ENCODE measurements at regions not wholly inside any gene's neighbourhood (a gene's known extent, or its start where the extent isn't known, plus 50 kb on each side); places are given as distances from the start of the nearest gene placed in this dataset.
"Not testable (repeated sequence)": the region's sequence is repeated elsewhere in the genome, so short reads cannot be mapped to it uniquely, and the experiment has no call there.

DNA sequence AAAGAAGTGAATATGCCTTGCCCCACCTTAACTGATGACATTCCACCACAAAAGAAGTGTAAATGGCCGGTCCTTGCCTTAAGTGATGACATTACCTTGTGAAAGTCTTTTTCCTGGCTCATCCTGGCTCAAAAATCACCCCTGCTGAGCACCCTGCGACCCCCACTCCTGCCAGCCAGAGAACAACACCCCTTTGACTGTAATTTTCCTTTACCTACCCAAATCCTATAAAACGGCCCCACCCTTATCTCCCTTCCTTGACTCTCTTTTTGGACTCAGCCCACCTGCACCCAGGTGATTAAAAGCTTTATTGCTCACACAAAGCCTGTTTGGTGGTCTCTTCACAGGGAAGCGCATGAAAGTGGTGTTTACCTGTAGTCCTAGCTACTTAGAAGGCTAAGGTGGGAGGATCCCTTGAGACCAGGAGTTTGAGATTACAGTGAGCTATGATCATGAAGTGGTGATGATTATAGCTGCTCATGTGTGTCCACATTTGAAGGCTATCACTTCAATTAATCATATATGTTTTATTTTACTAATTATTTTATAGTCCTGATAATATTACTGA is 985.8 kb upstream of the POT1 start:
- H3K4me3 ChIP-seq (ENCODE audit: control insufficient read depth in 1 of 7, extremely low read depth in 1 of 7, insufficient read depth in 4 of 7, low read depth in 2 of 7, low read length in 6 of 7); POLR2A ChIA-PET; H3K4me1 ChIP-seq (ENCODE audit: control extremely low read depth in 1 of 4, control insufficient read depth in 4 of 4, insufficient read depth in 4 of 4, low read length in 3 of 4); H3K27ac ChIP-seq (ENCODE audit: insufficient read depth in 1 of 2, low read depth in 1 of 2, low read length in 2 of 2, poor library complexity in 1 of 2, severe bottlenecking in 2 of 2); H3K9me3 ChIP-seq (ENCODE audit: control extremely low read depth in 1 of 5, control insufficient read depth in 4 of 5, insufficient read depth in 2 of 5, low read depth in 1 of 5, low read length in 4 of 5); H3K36me3 ChIP-seq (ENCODE audit: control insufficient read depth in 4 of 4, insufficient read depth in 4 of 4, low read length in 3 of 4); H3K27me3 ChIP-seq (replicated peaks in 2 of 5; ENCODE audit: control insufficient read depth in 4 of 5, insufficient read depth in 5 of 5, low read length in 4 of 5); CTCF ChIA-PET; DNase-seq: not testable (repeated sequence)
- 83% methylated on average over 4 of the region's 4 CpGs for WGBS (ENCODE audit: insufficient coverage)

DNA sequence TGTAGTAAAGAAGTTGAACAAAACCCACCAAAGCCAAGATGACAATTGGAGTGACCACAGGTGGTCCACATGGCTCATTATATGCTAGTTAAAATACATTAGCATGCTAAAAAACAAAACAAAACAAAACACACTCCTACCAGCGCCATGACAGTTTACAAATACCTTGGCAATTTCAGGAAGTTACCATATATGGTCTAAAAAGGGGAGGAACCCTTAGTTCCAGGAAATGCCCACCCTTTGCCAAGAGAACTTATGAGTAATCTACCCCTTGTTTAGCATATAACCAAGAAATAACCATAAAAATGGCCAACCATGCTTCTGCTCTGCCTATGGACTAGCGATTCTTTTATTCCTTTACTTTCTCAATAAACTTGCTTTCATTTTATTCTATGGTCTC is 979.1 kb upstream of the POT1 start:
- no peaks in the 10 kb centered on the region for H3K4me1 ChIP-seq (ENCODE audit: control extremely low read depth in 1 of 4, control insufficient read depth in 4 of 4, insufficient read depth in 4 of 4, low read length in 3 of 4)
- WGBS (ENCODE audit: insufficient coverage): 90% methylated on average over 2 of the region's 2 CpGs
- ChIA-PET CTCF (no interaction called here), POLR2A (no interaction called here)
- H3K27ac ChIP-seq (ENCODE audit: insufficient read depth in 1 of 2, low read depth in 1 of 2, low read length in 2 of 2, poor library complexity in 1 of 2, severe bottlenecking in 2 of 2): no peak overlapping the region
- H3K4me3 ChIP-seq (ENCODE audit: control insufficient read depth in 1 of 7, extremely low read depth in 1 of 7, insufficient read depth in 4 of 7, low read depth in 2 of 7, low read length in 6 of 7): no peak overlapping the region
- H3K27me3 ChIP-seq (replicated peaks in 2 of 5; ENCODE audit: control insufficient read depth in 4 of 5, insufficient read depth in 5 of 5, low read length in 4 of 5): no peaks in the 10 kb centered on the region
- no peaks in the 10 kb centered on the region for H3K36me3 ChIP-seq (ENCODE audit: control insufficient read depth in 4 of 4, insufficient read depth in 4 of 4, low read length in 3 of 4)
- peaks cover 0 to 3% (median 0%) of the 10 kb centered on the region in 5 experiments for H3K9me3 ChIP-seq (ENCODE audit: control extremely low read depth in 1 of 5, control insufficient read depth in 4 of 5, insufficient read depth in 2 of 5, low read depth in 1 of 5, low read length in 4 of 5)
- DNase-seq: no peak

DNA sequence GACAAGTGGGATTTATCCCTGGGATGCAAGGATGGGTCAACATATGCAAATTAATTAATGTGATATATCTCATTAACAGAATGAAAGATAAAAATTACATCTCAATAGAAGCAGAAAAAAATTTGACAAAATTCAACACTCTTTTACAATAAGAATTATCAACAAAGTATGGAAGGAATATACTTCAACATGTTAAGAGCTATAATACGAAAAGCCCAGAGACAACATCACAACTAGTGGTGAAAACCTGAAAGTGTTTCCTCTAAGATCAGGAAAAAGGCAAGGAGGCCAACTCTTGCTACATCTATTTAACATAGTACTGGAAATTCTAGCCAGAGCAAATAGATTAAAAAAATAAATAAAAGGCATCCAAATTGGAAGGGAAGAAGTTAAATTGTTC is 970.0 kb upstream of the POT1 start:
- ChIA-PET CTCF (no interaction called here), POLR2A (no interaction called here)
- H3K9me3 ChIP-seq (ENCODE audit: control extremely low read depth in 1 of 5, control insufficient read depth in 4 of 5, insufficient read depth in 2 of 5, low read depth in 1 of 5, low read length in 4 of 5): no peaks in the 10 kb centered on the region
- H3K36me3 ChIP-seq (ENCODE audit: control insufficient read depth in 4 of 4, insufficient read depth in 4 of 4, low read length in 3 of 4): no peaks in the 10 kb centered on the region
- no CpG with 5 or more reads among the region's 1 CpG for WGBS (ENCODE audit: insufficient coverage)
- H3K27me3 ChIP-seq (replicated peaks in 2 of 5; ENCODE audit: control insufficient read depth in 4 of 5, insufficient read depth in 5 of 5, low read length in 4 of 5): no peaks in the 10 kb centered on the region
- no peak for DNase-seq
- no peak overlapping the region for H3K4me3 ChIP-seq (ENCODE audit: control insufficient read depth in 1 of 7, extremely low read depth in 1 of 7, insufficient read depth in 4 of 7, low read depth in 2 of 7, low read length in 6 of 7)
- H3K4me1 ChIP-seq (ENCODE audit: control extremely low read depth in 1 of 4, control insufficient read depth in 4 of 4, insufficient read depth in 4 of 4, low read length in 3 of 4): no peaks in the 10 kb centered on the region
- H3K27ac ChIP-seq (ENCODE audit: insufficient read depth in 1 of 2, low read depth in 1 of 2, low read length in 2 of 2, poor library complexity in 1 of 2, severe bottlenecking in 2 of 2): no peak overlapping the region

DNA sequence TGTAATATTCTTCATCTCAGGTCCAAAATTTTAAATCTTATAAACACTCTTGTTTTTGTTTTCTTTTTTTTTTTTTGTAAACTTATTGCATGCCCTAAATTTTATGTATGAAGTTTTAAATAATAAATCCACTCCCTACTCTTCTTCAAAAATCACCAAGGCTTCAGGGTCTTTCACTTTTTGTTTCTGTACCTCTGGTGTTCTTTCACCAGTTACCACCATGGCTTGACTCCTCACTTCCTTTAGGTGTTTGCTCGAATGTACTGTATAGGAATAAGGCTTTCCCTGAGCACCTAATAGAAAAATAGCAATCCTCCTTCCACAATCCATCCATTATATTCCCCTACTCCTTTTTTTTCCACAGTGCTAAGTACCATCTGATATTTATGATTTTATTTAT is 962.8 kb upstream of the POT1 start:
- no peaks in the 10 kb centered on the region for H3K9me3 ChIP-seq (ENCODE audit: control extremely low read depth in 1 of 5, control insufficient read depth in 4 of 5, insufficient read depth in 2 of 5, low read depth in 1 of 5, low read length in 4 of 5)
- ChIA-PET POLR2A (no interaction called here), CTCF (no interaction called here)
- no peaks in the 10 kb centered on the region for H3K36me3 ChIP-seq (ENCODE audit: control insufficient read depth in 4 of 4, insufficient read depth in 4 of 4, low read length in 3 of 4)
- no peaks in the 10 kb centered on the region for H3K27me3 ChIP-seq (replicated peaks in 2 of 5; ENCODE audit: control insufficient read depth in 4 of 5, insufficient read depth in 5 of 5, low read length in 4 of 5)
- H3K27ac ChIP-seq (ENCODE audit: insufficient read depth in 1 of 2, low read depth in 1 of 2, low read length in 2 of 2, poor library complexity in 1 of 2, severe bottlenecking in 2 of 2): no peak overlapping the region
- H3K4me3 ChIP-seq (ENCODE audit: control insufficient read depth in 1 of 7, extremely low read depth in 1 of 7, insufficient read depth in 4 of 7, low read depth in 2 of 7, low read length in 6 of 7): no peak overlapping the region
- WGBS (ENCODE audit: insufficient coverage): no CpG with 5 or more reads among the region's 1 CpG
- DNase-seq: no peak
- peaks cover 0 to 2% (median 0%) of the 10 kb centered on the region in 4 experiments for H3K4me1 ChIP-seq (ENCODE audit: control extremely low read depth in 1 of 4, control insufficient read depth in 4 of 4, insufficient read depth in 4 of 4, low read length in 3 of 4)

DNA sequence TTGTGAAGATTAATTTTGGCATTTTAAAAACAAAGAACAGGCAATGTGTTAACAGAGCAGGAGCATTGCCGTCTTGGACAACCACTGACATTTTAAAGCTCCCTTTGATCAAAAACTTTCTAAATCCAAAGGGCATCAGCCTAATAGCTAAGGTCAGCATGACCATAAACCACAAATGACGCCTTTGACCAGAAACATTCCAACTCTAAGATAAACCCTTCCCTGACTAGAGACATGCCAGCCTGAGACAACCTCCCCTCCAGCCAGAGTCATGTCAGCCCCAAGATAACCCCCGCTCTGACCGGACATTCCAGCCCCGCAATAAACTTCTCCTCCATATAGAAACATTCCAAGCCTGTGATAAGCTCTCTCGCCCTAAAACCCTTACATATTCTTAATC is 949.4 kb upstream of the POT1 start:
- Histone ChIP-seq H3K27ac (ENCODE audit: insufficient read depth in 1 of 2, low read depth in 1 of 2, low read length in 2 of 2, poor library complexity in 1 of 2, severe bottlenecking in 2 of 2) (no peak overlapping the region), H3K27me3 (replicated peaks in 2 of 5; ENCODE audit: control insufficient read depth in 4 of 5, insufficient read depth in 5 of 5, low read length in 4 of 5) (no peaks in the 10 kb centered on the region), H3K36me3 (ENCODE audit: control insufficient read depth in 4 of 4, insufficient read depth in 4 of 4, low read length in 3 of 4) (no peaks in the 10 kb centered on the region), H3K4me3 (ENCODE audit: control insufficient read depth in 1 of 7, extremely low read depth in 1 of 7, insufficient read depth in 4 of 7, low read depth in 2 of 7, low read length in 6 of 7) (no peak overlapping the region), H3K4me1 (ENCODE audit: control extremely low read depth in 1 of 4, control insufficient read depth in 4 of 4, insufficient read depth in 4 of 4, low read length in 3 of 4) (no peaks in the 10 kb centered on the region), H3K9me3 (ENCODE audit: control extremely low read depth in 1 of 5, control insufficient read depth in 4 of 5, insufficient read depth in 2 of 5, low read depth in 1 of 5, low read length in 4 of 5) (peaks cover 0 to 2% (median 0%) of the 10 kb centered on the region in 5 experiments)
- WGBS (ENCODE audit: insufficient coverage): 94% methylated on average over 3 of the region's 6 CpGs
- CTCF ChIA-PET: no interaction called here
- POLR2A ChIA-PET: no interaction called here
- DNase-seq: no peak

DNA sequence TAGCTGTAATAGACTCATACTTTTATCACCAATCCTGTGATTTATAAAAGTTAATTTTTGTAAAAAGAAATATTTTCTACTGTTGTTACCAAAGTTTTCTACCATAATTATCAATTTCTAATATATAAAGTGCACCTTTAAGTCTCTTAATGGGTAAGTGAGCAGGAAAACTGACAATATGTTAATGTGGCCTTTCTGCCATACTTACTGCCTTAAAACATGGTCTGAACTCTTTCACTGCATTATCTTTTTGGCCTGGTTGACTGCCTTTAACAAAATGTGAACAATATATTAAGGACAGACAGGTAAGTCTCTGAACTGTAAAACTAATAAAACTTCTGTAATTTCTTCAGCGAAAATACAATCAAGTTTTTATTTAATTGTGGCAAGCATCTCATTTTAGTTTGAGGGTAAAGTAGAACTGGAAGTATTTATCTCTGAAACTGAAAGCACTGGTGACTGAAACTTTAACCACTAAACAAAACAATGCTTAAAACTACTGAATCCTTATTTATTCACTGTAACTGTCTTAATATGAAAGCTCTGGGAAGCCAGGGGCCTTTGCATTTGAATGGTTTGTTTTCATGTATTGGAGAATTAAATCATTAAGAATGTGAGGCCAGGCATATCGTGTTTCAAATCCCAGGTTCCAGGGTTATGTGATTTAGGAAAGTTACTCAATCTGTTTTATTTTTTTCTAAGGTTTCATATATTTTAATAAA is 948.8 kb upstream of the POT1 start:
- no peaks in the 10 kb centered on the region for H3K27me3 ChIP-seq (replicated peaks in 2 of 5; ENCODE audit: control insufficient read depth in 4 of 5, insufficient read depth in 5 of 5, low read length in 4 of 5)
- H3K9me3 ChIP-seq (ENCODE audit: control extremely low read depth in 1 of 5, control insufficient read depth in 4 of 5, insufficient read depth in 2 of 5, low read depth in 1 of 5, low read length in 4 of 5): peaks cover 0 to 2% (median 0%) of the 10 kb centered on the region in 5 experiments
- H3K36me3 ChIP-seq (ENCODE audit: control insufficient read depth in 4 of 4, insufficient read depth in 4 of 4, low read length in 3 of 4): no peaks in the 10 kb centered on the region
- ChIA-PET CTCF (no interaction called here), POLR2A (no interaction called here)
- no peak overlapping the region for H3K4me3 ChIP-seq (ENCODE audit: control insufficient read depth in 1 of 7, extremely low read depth in 1 of 7, insufficient read depth in 4 of 7, low read depth in 2 of 7, low read length in 6 of 7)
- WGBS (ENCODE audit: insufficient coverage): no CpG with 5 or more reads among the region's 2 CpGs
- H3K27ac ChIP-seq (ENCODE audit: insufficient read depth in 1 of 2, low read depth in 1 of 2, low read length in 2 of 2, poor library complexity in 1 of 2, severe bottlenecking in 2 of 2): no peak overlapping the region
- DNase-seq: no peak
- H3K4me1 ChIP-seq (ENCODE audit: control extremely low read depth in 1 of 4, control insufficient read depth in 4 of 4, insufficient read depth in 4 of 4, low read length in 3 of 4): no peaks in the 10 kb centered on the region

DNA sequence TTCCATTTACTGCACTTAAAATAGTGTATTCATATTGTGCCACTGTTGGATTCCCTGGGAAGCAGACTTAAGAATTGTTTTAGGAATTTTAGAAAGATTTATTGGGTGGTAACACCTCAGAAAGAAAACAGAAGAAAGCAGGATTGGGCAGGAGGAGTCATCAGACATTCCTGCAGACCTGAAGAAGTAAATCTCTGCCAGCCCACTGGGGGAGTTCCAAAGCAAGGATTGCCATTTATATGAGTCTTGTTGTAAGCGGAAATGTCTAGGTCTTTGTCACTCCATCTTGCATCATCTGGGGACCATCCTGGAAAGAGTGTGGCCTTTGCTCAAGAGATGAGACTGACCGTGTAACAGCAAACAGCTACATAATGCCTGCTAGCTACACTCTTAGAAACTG is 947.6 kb upstream of the POT1 start:
- no peak for DNase-seq
- no CpG with 5 or more reads among the region's 2 CpGs for WGBS (ENCODE audit: insufficient coverage)
- H3K36me3 ChIP-seq (ENCODE audit: control insufficient read depth in 4 of 4, insufficient read depth in 4 of 4, low read length in 3 of 4): no peaks in the 10 kb centered on the region
- peaks cover 0 to 2% (median 0%) of the 10 kb centered on the region in 5 experiments for H3K9me3 ChIP-seq (ENCODE audit: control extremely low read depth in 1 of 5, control insufficient read depth in 4 of 5, insufficient read depth in 2 of 5, low read depth in 1 of 5, low read length in 4 of 5)
- no peaks in the 10 kb centered on the region for H3K27me3 ChIP-seq (replicated peaks in 2 of 5; ENCODE audit: control insufficient read depth in 4 of 5, insufficient read depth in 5 of 5, low read length in 4 of 5)
- ChIA-PET POLR2A (no interaction called here), CTCF (no interaction called here)
- no peak overlapping the region for H3K27ac ChIP-seq (ENCODE audit: insufficient read depth in 1 of 2, low read depth in 1 of 2, low read length in 2 of 2, poor library complexity in 1 of 2, severe bottlenecking in 2 of 2)
- no peaks in the 10 kb centered on the region for H3K4me1 ChIP-seq (ENCODE audit: control extremely low read depth in 1 of 4, control insufficient read depth in 4 of 4, insufficient read depth in 4 of 4, low read length in 3 of 4)
- no peak overlapping the region for H3K4me3 ChIP-seq (ENCODE audit: control insufficient read depth in 1 of 7, extremely low read depth in 1 of 7, insufficient read depth in 4 of 7, low read depth in 2 of 7, low read length in 6 of 7)
